ENCODE measurements at regions not wholly inside any gene's neighbourhood (a gene's known extent, or its start where the extent isn't known, plus 50 kb on each side); places are given as distances from the start of the nearest gene placed in this dataset.

GRCh38 chr15:35701402-35702046, 155.6 kb upstream of the DPH6 start:
- no peak for TF ChIP-seq CTCF (IDR thresholded peaks at IDR 0.05)
- TF ChIP-seq EZH2 (IDR thresholded peaks at IDR 0.05) = no peak
- no peak for TF ChIP-seq EZH2phosphoT487 (IDR thresholded peaks at IDR 0.05)

Data from neural progenitor cell (in vitro differentiated cells).